ENCODE measurements at regions not wholly inside any gene's neighbourhood (a gene's known extent, or its start where the extent isn't known, plus 50 kb on each side); places are given as distances from the start of the nearest gene placed in this dataset.

DNA sequence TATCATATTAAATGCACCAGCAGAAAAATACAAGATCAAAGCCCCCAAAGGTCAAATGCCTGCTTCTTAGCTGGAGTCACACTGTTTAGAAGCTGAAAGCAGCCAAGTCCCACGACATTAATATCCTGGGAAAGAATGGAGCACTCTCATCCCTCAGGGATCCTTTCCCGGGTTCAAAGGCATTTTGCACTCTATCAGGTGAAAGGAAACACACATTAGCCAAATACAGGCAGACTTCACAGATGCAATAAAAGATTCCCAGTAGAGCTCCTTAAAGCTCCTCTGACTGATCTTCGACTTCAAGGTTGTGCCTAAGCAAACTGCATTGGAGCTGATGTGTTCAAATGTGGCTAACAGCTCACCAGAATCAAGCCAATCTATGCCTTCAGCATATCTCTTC lies 158.4 kb downstream of the RNF152 start:
- Histone ChIP-seq H3K4me2 (ENCODE audit: low read length) (no peak overlapping the region), H3K36me3 (ENCODE audit: control insufficient read depth in 1 of 2, insufficient read depth in 2 of 2, low read length in 2 of 2) (no peaks in the 10 kb centered on the region), H3K27ac (ENCODE audit: low read depth, low read length) (no peak overlapping the region), H3K27me3 (ENCODE audit: insufficient read depth, low read length) (peaks cover 39% of the 10 kb centered on the region), H3K79me2 (ENCODE audit: insufficient read depth, low read length) (no peaks in the 10 kb centered on the region), H3K4me1 (ENCODE audit: control insufficient read depth in 1 of 2, insufficient read depth in 2 of 2, low read length in 2 of 2) (no peaks in the 10 kb centered on the region), H3K4me3 (replicated peaks in 1 of 2; ENCODE audit: low read depth in 1 of 2, low read length in 2 of 2) (no peak overlapping the region), H4K20me1 (ENCODE audit: insufficient read depth) (no peaks in the 10 kb centered on the region), H3K9ac (ENCODE audit: low read length) (no peak overlapping the region), H3K9me2 (ENCODE audit: insufficient read depth) (no peaks in the 10 kb centered on the region), H3K9me3 (ENCODE audit: control insufficient read depth in 1 of 2, insufficient read depth in 1 of 2, low read depth in 1 of 2, low read length in 2 of 2) (no peaks in the 10 kb centered on the region), H2AFZ (ENCODE audit: low read depth, low read length, poor library complexity, severe bottlenecking) (no peak overlapping the region)
- DNase-seq (ENCODE audit: low read depth, low spot score): no peak
- CTCF ChIA-PET: no interaction called here
- RAD21 ChIA-PET (ENCODE audit: low non-redundant PET in 1 of 2, low total read pairs in 2 of 2, uncharacterized antibody in 2 of 2, unreplicated experiment in 2 of 2): no interaction called here
- ATAC-seq: no peak
- BruUV-seq (replicated peaks): no TSS peak
- TF ChIP-seq, protein P1, sequence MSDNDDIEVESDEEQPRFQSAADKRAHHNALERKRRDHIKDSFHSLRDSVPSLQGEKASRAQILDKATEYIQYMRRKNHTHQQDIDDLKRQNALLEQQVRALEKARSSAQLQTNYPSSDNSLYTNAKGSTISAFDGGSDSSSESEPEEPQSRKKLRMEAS (IDR thresholded peaks at IDR 0.05): no peak
- TF ChIP-seq YY1 (IDR thresholded peaks at IDR 0.05; ENCODE audit: extremely low read depth, insufficient replicate concordance, low read depth, low read length) (no peak), POLR2A (IDR thresholded peaks at IDR 0.05; ENCODE audit: borderline replicate concordance, extremely low read depth, insufficient read depth, insufficient read length) (no peak), ZNF274 (IDR thresholded peaks at IDR 0.05; ENCODE audit: low read depth, low read length) (no peak), EZH2phosphoT487 (IDR thresholded peaks at IDR 0.05; ENCODE audit: borderline replicate concordance) (no peak), CEBPB (IDR thresholded peaks at IDR 0.05; ENCODE audit: low read depth) (no peak), TCF7L2 (IDR thresholded peaks at IDR 0.05; ENCODE audit: borderline replicate concordance, extremely low read depth, insufficient read depth, insufficient read length) (no peak), SIN3A (IDR thresholded peaks at IDR 0.05; ENCODE audit: low read depth) (no peak)
- TF ChIP-seq, protein P2, sequence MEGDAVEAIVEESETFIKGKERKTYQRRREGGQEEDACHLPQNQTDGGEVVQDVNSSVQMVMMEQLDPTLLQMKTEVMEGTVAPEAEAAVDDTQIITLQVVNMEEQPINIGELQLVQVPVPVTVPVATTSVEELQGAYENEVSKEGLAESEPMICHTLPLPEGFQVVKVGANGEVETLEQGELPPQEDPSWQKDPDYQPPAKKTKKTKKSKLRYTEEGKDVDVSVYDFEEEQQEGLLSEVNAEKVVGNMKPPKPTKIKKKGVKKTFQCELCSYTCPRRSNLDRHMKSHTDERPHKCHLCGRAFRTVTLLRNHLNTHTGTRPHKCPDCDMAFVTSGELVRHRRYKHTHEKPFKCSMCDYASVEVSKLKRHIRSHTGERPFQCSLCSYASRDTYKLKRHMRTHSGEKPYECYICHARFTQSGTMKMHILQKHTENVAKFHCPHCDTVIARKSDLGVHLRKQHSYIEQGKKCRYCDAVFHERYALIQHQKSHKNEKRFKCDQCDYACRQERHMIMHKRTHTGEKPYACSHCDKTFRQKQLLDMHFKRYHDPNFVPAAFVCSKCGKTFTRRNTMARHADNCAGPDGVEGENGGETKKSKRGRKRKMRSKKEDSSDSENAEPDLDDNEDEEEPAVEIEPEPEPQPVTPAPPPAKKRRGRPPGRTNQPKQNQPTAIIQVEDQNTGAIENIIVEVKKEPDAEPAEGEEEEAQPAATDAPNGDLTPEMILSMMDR (IDR thresholded peaks at IDR 0.05 in 2 of 3, conservative IDR thresholded peaks at IDR 0.05 in 1 of 3; ENCODE audit: borderline replicate concordance in 1 of 3, insufficient read depth in 1 of 3, low read depth in 2 of 3, low read length in 2 of 3): no peak
- TF ChIP-seq, protein P3, sequence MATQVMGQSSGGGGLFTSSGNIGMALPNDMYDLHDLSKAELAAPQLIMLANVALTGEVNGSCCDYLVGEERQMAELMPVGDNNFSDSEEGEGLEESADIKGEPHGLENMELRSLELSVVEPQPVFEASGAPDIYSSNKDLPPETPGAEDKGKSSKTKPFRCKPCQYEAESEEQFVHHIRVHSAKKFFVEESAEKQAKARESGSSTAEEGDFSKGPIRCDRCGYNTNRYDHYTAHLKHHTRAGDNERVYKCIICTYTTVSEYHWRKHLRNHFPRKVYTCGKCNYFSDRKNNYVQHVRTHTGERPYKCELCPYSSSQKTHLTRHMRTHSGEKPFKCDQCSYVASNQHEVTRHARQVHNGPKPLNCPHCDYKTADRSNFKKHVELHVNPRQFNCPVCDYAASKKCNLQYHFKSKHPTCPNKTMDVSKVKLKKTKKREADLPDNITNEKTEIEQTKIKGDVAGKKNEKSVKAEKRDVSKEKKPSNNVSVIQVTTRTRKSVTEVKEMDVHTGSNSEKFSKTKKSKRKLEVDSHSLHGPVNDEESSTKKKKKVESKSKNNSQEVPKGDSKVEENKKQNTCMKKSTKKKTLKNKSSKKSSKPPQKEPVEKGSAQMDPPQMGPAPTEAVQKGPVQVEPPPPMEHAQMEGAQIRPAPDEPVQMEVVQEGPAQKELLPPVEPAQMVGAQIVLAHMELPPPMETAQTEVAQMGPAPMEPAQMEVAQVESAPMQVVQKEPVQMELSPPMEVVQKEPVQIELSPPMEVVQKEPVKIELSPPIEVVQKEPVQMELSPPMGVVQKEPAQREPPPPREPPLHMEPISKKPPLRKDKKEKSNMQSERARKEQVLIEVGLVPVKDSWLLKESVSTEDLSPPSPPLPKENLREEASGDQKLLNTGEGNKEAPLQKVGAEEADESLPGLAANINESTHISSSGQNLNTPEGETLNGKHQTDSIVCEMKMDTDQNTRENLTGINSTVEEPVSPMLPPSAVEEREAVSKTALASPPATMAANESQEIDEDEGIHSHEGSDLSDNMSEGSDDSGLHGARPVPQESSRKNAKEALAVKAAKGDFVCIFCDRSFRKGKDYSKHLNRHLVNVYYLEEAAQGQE (IDR thresholded peaks at IDR 0.05; ENCODE audit: low read depth): no peak
- intact Hi-C loops (cut with micrococcal nuclease): no loop called here
- POLR2A ChIA-PET: no interaction called here

All from HCT116 (cell line).